ENCODE measurements at regions not wholly inside any gene's neighbourhood (a gene's known extent, or its start where the extent isn't known, plus 50 kb on each side); places are given as distances from the start of the nearest gene placed in this dataset.

DNA sequence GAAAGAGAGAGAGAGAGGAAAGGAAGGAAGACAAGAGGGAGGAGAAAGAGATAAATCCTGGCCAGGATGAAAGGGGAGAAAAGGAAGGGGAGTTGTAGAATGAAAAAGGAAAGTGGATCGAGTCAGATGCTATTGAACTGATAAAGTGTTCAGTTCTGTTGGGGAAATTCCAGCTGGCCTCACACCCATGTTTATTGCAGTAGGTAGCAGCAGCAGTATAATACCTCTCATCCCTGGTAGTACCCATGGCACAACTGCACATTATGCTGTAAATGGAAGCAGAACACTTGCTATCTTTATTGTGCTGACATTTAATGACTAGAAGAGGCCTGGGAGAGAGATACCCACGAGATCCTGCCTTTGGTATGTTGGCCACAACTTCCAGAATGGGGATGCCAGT is 178.1 kb downstream of the EVX1 start:
- TF ChIP-seq, protein P1, sequence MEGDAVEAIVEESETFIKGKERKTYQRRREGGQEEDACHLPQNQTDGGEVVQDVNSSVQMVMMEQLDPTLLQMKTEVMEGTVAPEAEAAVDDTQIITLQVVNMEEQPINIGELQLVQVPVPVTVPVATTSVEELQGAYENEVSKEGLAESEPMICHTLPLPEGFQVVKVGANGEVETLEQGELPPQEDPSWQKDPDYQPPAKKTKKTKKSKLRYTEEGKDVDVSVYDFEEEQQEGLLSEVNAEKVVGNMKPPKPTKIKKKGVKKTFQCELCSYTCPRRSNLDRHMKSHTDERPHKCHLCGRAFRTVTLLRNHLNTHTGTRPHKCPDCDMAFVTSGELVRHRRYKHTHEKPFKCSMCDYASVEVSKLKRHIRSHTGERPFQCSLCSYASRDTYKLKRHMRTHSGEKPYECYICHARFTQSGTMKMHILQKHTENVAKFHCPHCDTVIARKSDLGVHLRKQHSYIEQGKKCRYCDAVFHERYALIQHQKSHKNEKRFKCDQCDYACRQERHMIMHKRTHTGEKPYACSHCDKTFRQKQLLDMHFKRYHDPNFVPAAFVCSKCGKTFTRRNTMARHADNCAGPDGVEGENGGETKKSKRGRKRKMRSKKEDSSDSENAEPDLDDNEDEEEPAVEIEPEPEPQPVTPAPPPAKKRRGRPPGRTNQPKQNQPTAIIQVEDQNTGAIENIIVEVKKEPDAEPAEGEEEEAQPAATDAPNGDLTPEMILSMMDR (IDR thresholded peaks at IDR 0.05) = no peak
- TF ChIP-seq EP300 (IDR thresholded peaks at IDR 0.05) = no peak

All from upper lobe of left lung (tissue), 4 donors.